GM12878 (cell line): ENCODE measurements at regions not wholly inside any gene's neighbourhood (a gene's known extent, or its start where the extent isn't known, plus 50 kb on each side); places are given as distances from the start of the nearest gene placed in this dataset.

Experiments used
- ATAC-seq: fragments of 200-7000 bp; cut with Tn5 transposase; 3 replicates; pipeline ENCODE4 v1.9.1; 2020; ENCODE audit warnings: mild to moderate bottlenecking, moderate library complexity
- BruUV-seq: library from RNA; stranded (reverse); fragments of 400-500 nt; replicated peaks from 2 replicates; lab custom pipeline; 2021; lab: Mats Ljungman, UMichigan
- CTCF ChIA-PET: fragments of 300-600 bp; sonication (Branson Sonifier 250); formaldehyde crosslinking; extraction: SDS; loops from one replicate; lab custom pipeline; 2021; ENCODE audit warnings: inconsistent platforms; lab: Yijun Ruan, JAX
- POLR2A ChIA-PET: fragments of 350-600 bp; formaldehyde crosslinking; extraction: SDS; loops from one replicate; lab custom pipeline; 2021; ENCODE audit warnings: inconsistent platforms; lab: Charles Lee
- RAD21 ChIA-PET: fragments of 300-600 bp; sonication (Branson Sonifier 250); formaldehyde crosslinking; loops from one replicate; lab custom pipeline; 2023; ENCODE audit warnings: antibody characterized with exemption; ENCODE audit not compliant: unreplicated experiment; lab: Charles Lee
- SMC1A ChIA-PET: fragments of 300-600 bp; sonication (Branson Sonifier 250); formaldehyde crosslinking; loops from one replicate; lab custom pipeline; 2023; ENCODE audit not compliant: unreplicated experiment, uncharacterized antibody; lab: Charles Lee
- DNase-seq: peaks from one replicate; pipeline ENCODE4 v3.0.0-alpha.2; 2011; ENCODE audit warnings: low read depth, low spot score
- FAIRE-seq: peaks from 3 replicates; lab custom pipeline; 2011; peaks lifted over from hg19 to GRCh38; lab: Jason Lieb, UNC
- H2AFZ ChIP-seq: 2 replicates; pipeline ENCODE4 v1.6.0; 2011; ENCODE audit warnings: low read depth, low read length, control low read depth; ENCODE audit not compliant: control insufficient read depth
- H3K27ac ChIP-seq: 2 replicates; pipeline ENCODE4 v1.5.1; 2011; ENCODE audit warnings: control low read depth; ENCODE audit not compliant: control insufficient read depth, insufficient read depth
- H3K27me3 ChIP-seq, 2 experiments: replicated peaks in 1 of 2; 2 replicates each; pipeline versions ENCODE4 v1.6.0 to v1.6.1; 2011; ENCODE audit warnings: low read length in 1 of 2; ENCODE audit not compliant: control insufficient read depth in 2 of 2, insufficient read depth in 2 of 2
- H3K36me3 ChIP-seq, 2 experiments: 2 replicates each; pipeline ENCODE4 v1.5.1; 2011; ENCODE audit warnings: low read length in 1 of 2; ENCODE audit not compliant: control insufficient read depth in 2 of 2, insufficient read depth in 2 of 2
- H3K4me1 ChIP-seq: 2 replicates; pipeline ENCODE4 v1.6.1; 2011; ENCODE audit warnings: mild to moderate bottlenecking, low read length, moderate library complexity, mixed read lengths; ENCODE audit not compliant: control insufficient read depth, insufficient read depth
- H3K4me2 ChIP-seq: 2 replicates; pipeline ENCODE4 v1.6.0; 2011; ENCODE audit warnings: control low read depth; ENCODE audit not compliant: control insufficient read depth, insufficient read depth
- H3K4me3 ChIP-seq: fragments of 200-600 bp; sonication (generic); 2 replicates; pipeline ENCODE4 v1.5.1; 2016
- H3K79me2 ChIP-seq: 2 replicates; pipeline ENCODE4 v1.6.0; 2011; ENCODE audit warnings: low read length; ENCODE audit not compliant: control insufficient read depth, insufficient read depth
- H3K9ac ChIP-seq: 2 replicates; pipeline ENCODE4 v1.8.0; 2011; ENCODE audit warnings: low read length, control low read depth, mixed read lengths; ENCODE audit not compliant: control insufficient read depth, insufficient read depth
- H3K9me3 ChIP-seq: replicated peaks from 3 replicates; pipeline ENCODE4 v1.5.1; 2011; ENCODE audit warnings: mild to moderate bottlenecking, low read length; ENCODE audit not compliant: control insufficient read depth, insufficient read depth
- H4K20me1 ChIP-seq: 2 replicates; pipeline ENCODE4 v1.6.0; 2011; ENCODE audit not compliant: control insufficient read depth, insufficient read depth
- E2F8 ChIP-seq: fragments of 450-650 bp; IDR thresholded peaks from 2 replicates; pipeline ENCODE4 v1.6.1; 2018; ENCODE audit warnings: mild to moderate bottlenecking, low read depth, moderate library complexity; ENCODE audit not compliant: partially characterized antibody
- IRF4 ChIP-seq: IDR thresholded peaks from 2 replicates; pipeline ENCODE4 v1.6.1; 2011; ENCODE audit warnings: low read depth, low read length
- NKRF ChIP-seq: fragments of 450-650 bp; conservative IDR thresholded peaks from 2 replicates; pipeline ENCODE4 v1.6.1; 2017; ENCODE audit warnings: mild to moderate bottlenecking, moderate library complexity
- SIX5 ChIP-seq: IDR thresholded peaks from 2 replicates; pipeline ENCODE4 v1.6.1; 2011; ENCODE audit warnings: mild to moderate bottlenecking, low read depth, low read length, moderate library complexity; ENCODE audit not compliant: severe bottlenecking
- SKIL ChIP-seq: fragments of 450-650 bp; IDR thresholded peaks from 2 replicates; pipeline ENCODE4 v1.6.1; 2017; ENCODE audit warnings: mild to moderate bottlenecking, low read depth, inconsistent platforms; ENCODE audit not compliant: poor library complexity, severe bottlenecking
- TBL1XR1 ChIP-seq: IDR thresholded peaks from 2 replicates; pipeline ENCODE4 v1.6.1; 2012; ENCODE audit warnings: low read depth, low read length, improper control_type of control experiment
- WGBS: methylation state at CpG from one replicate; pipeline ENCODE4 v1.1.6; 2016; ENCODE audit warnings: low lambda C conversion rate; ENCODE audit not compliant: insufficient replicate concordance, insufficient coverage; ENCODE audit errors: missing lambda C conversion rate; 5-methylcytosine and 5-hydroxymethylcytosine counted together
- in situ Hi-C: fragments of 300-500 bp; cut with MboI; formaldehyde crosslinking; loops from 9 replicates; pipeline ENCODE4 v1.14.3; 2018; ENCODE audit warnings: mixed read lengths
- intact Hi-C: fragments of 100-400 bp; cut with micrococcal nuclease; formaldehyde crosslinking; loops from one replicate; pipeline ENCODE4 v1.14.2; 2022; ENCODE audit not compliant: unreplicated experiment
- TF ChIP-seq, protein P1 (sequence below): IDR thresholded peaks from 2 replicates; pipeline ENCODE4 v1.6.1; 2011; ENCODE audit warnings: borderline replicate concordance, low read depth, mild to moderate bottlenecking, moderate library complexity, mixed read lengths, low read length; ENCODE audit not compliant: insufficient read depth; ENCODE audit errors: extremely low read length

GRCh38 chr18:78128004-78128403 is 851.6 kb upstream of the SALL3 start:
- TF ChIP-seq NKRF (no peak), SKIL (no peak), SIX5 (no peak), IRF4 (no peak), E2F8 (no peak), TBL1XR1 (no peak)
- TF ChIP-seq, protein P1, sequence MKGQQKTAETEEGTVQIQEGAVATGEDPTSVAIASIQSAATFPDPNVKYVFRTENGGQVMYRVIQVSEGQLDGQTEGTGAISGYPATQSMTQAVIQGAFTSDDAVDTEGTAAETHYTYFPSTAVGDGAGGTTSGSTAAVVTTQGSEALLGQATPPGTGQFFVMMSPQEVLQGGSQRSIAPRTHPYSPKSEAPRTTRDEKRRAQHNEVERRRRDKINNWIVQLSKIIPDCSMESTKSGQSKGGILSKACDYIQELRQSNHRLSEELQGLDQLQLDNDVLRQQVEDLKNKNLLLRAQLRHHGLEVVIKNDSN: no peak
- H3K9me3 ChIP-seq: peaks cover 2% of the 10 kb centered on the region; the same call in 1 of the 3 replicates
- H3K79me2 ChIP-seq: no peaks in the 10 kb centered on the region
- ATAC-seq (no peak), DNase-seq (no peak), FAIRE-seq (no peak)
- ChIA-PET RAD21 (no interaction called here), SMC1A (no interaction called here), CTCF (no interaction called here), POLR2A (no interaction called here)
- BruUV-seq: no TSS peak
- no peaks in the 10 kb centered on the region for H3K27me3 ChIP-seq
- no peaks in the 10 kb centered on the region for H3K4me1 ChIP-seq
- H3K27ac ChIP-seq: no peak overlapping the region
- no peaks in the 10 kb centered on the region for H3K36me3 ChIP-seq
- no peak overlapping the region for H3K4me3 ChIP-seq
- H3K4me2 ChIP-seq: no peak overlapping the region
- in situ Hi-C loops: no loop called here
- intact Hi-C loops: no loop called here
- no peak overlapping the region for H2AFZ ChIP-seq
- no peaks in the 10 kb centered on the region for H4K20me1 ChIP-seq
- 22% methylated on average over 8 of the region's 8 CpGs for WGBS
- H3K9ac ChIP-seq: no peak overlapping the region
